Sigmoid colon (tissue), 6 donors: ENCODE measurements at regions not wholly inside any gene's neighbourhood (a gene's known extent, or its start where the extent isn't known, plus 50 kb on each side); places are given as distances from the start of the nearest gene placed in this dataset.
A peak's percentile ranks its signal among the peaks of the same experiment; 100 is the strongest.

ENCODE experiments used
- DNase-seq: peaks from one replicate; pipeline ENCODE4 v3.0.0-alpha.2; 2019
- H3K27ac ChIP-seq, 4 donors: fragments of 200-600 bp; sonication (generic); one replicate each; pipeline ENCODE4 v1.5.1; 2016 to 2019; ENCODE audit warnings: mild to moderate bottlenecking in 1 of 4
- H3K27me3 ChIP-seq, 3 donors: fragments of 200-600 bp; sonication (generic); one replicate each; pipeline ENCODE4 v1.5.1; 2019; ENCODE audit warnings: mild to moderate bottlenecking in 1 of 3
- H3K36me3 ChIP-seq, 4 donors: fragments of 200-600 bp; sonication (generic); one replicate each; pipeline ENCODE4 v1.5.1; 2016 to 2019
- H3K4me1 ChIP-seq, 4 donors: fragments of 200-600 bp; sonication (generic); one replicate each; pipeline ENCODE4 v1.5.1; 2017 to 2019
- H3K4me3 ChIP-seq, 4 donors: fragments of 200-600 bp; sonication (generic); one replicate each; pipeline ENCODE4 v1.5.1; 2017 to 2019; ENCODE audit warnings: mild to moderate bottlenecking in 2 of 4, moderate library complexity in 1 of 4
- H3K9me3 ChIP-seq, 4 donors: fragments of 200-600 bp in 3 of 4; sonication (generic) in 3 of 4; one replicate each; pipeline versions ENCODE4 v1.5.1 to v1.6.1; 2013 to 2019
- CTCF ChIP-seq, 4 experiments: fragments of 450-650 bp in 3 of 4; fragments of 200-600 bp in 1 of 4; IDR thresholded peaks; one replicate each; pipeline ENCODE4 v1.5.1; 2016 to 2019; ENCODE audit warnings: antibody characterized with exemption in 4 of 4, mild to moderate bottlenecking in 3 of 4, moderate library complexity in 2 of 4
- EP300 ChIP-seq, 4 donors: sonication (generic); formaldehyde crosslinking; IDR thresholded peaks; one replicate each; pipeline ENCODE4 v1.6.1; 2017; ENCODE audit warnings: antibody characterized with exemption in 4 of 4
- POLR2A ChIP-seq, 2 donors: fragments of 450-650 bp; IDR thresholded peaks; one replicate each; pipeline ENCODE4 v1.6.1; 2016; ENCODE audit warnings: antibody characterized with exemption in 2 of 2, mild to moderate bottlenecking in 2 of 2, moderate library complexity in 2 of 2
- POLR2AphosphoS5 ChIP-seq, 4 donors: sonication (generic); formaldehyde crosslinking; IDR thresholded peaks; one replicate each; pipeline ENCODE4 v1.6.1; 2017; ENCODE audit warnings: antibody characterized with exemption in 4 of 4
- WGBS, 2 donors: extraction: QIAGEN DNeasy Blood & Tissue Kit; methylation state at CpG; one replicate each; pipeline ENCODE4 v1.1.7; 2013; 5-methylcytosine and 5-hydroxymethylcytosine counted together
- intact Hi-C: fragments of 100-400 bp; cut with DNase I; formaldehyde crosslinking; loops from one replicate; pipeline ENCODE4 v1.15.1; 2023
- donor health status: healthy with polysubstance abuse.
- donor health status: healthy.

DNA sequence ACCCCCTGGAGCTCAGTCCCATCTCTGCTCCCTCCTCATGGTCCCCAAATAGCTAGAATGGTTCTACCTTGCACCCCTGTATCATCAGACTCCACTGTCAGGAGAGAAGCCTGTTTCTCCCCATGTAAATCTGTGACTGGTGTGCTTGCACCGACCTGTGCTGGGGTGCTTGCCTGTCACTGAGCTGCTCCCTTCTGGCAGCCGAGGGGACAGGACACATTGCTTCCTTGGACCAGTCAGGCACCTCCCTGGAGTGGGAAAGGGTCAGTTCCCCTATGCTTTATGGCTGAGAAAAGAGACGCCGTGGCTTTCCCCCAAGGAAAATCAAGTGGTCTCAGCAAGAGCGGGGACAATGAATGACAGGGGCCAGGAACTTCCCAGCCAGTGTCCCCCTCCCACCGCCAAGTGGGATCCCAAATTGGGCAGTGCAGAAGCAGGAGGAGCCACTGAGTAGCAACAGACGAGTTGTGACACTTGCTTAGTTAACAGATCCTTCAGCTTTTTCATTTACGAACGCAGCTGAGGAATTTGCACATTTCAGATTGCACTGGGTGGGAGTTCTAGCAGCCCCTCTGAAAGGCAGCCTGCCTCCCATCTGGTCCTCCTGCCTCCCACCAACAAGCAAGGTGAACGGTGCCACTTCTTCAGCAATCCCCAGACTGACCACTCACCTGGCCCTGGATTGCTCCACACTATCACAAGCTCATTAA is 156.4 kb downstream of the KATNIP start:
- intact Hi-C loops, result no loop called here
- no peaks in the 10 kb centered on the region for H3K27me3 ChIP-seq
- no peak for TF ChIP-seq CTCF (IDR thresholded peaks at IDR 0.05)
- no peak for TF ChIP-seq POLR2A (IDR thresholded peaks at IDR 0.05)
- no peak for TF ChIP-seq EP300 (IDR thresholded peaks at IDR 0.05)
- no peak for TF ChIP-seq POLR2AphosphoS5 (IDR thresholded peaks at IDR 0.05)
- no peak overlapping the region for H3K4me3 ChIP-seq
- no peak overlapping the region for H3K27ac ChIP-seq
- peak; percentile 25 for DNase-seq
- WGBS, 2 donors, result 88 to 90% methylated on average over 10 of the region's 10 CpGs
- no peaks in the 10 kb centered on the region for H3K4me1 ChIP-seq
- no peaks in the 10 kb centered on the region for H3K9me3 ChIP-seq
- peaks cover 0 to 42% (median 6%) of the 10 kb centered on the region in 4 donors for H3K36me3 ChIP-seq

DNA sequence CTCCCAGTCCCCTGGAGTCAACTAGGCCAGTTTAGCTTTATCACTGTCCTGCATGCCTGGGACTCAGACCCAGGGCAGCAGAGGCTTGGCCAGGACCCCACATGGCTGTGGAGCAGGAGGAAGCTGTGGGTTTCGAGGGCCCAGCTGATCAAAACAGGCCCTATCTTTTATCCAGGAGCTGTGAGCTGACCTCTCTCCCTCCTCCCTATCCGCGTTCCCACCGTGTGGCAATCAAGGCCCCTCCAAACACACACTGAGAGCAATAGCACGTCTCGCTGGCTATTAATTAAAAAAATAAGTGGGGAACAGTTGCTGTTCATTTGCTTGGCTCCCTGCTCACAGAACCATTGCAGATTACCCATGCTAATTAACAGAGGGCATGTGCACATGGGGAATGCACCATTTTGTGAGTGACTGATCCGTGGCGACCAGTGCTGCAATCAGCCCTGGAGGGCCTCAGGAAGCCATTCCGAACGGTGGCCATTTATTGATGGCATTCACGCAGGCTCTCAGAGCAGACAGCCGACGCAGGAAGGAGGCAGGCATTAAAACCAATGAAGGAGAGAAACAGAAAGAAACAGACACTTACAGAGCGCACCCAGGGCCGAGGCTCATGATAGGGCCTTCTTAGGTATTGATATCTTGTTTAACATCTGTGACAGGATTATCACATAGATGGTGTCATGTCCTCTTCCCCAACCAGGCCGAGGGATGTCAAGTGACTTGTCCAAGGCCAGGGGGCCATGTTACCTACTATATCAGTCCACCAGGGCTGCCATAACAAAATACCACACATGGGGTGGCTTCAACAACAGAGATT is 157.1 kb downstream of the KATNIP start:
- H3K4me3 ChIP-seq, result no peak overlapping the region
- WGBS, 2 donors, result 93 to 97% methylated on average over 16 of the region's 16 CpGs
- intact Hi-C loops, result no loop called here
- H3K27me3 ChIP-seq, result no peaks in the 10 kb centered on the region
- H3K9me3 ChIP-seq, result no peaks in the 10 kb centered on the region
- H3K27ac ChIP-seq, result no peak overlapping the region
- peak; percentile 33 for DNase-seq
- peaks cover 0 to 36% (median 6%) of the 10 kb centered on the region in 4 donors for H3K36me3 ChIP-seq
- H3K4me1 ChIP-seq, result no peaks in the 10 kb centered on the region
- no peak for TF ChIP-seq POLR2A (IDR thresholded peaks at IDR 0.05)

DNA sequence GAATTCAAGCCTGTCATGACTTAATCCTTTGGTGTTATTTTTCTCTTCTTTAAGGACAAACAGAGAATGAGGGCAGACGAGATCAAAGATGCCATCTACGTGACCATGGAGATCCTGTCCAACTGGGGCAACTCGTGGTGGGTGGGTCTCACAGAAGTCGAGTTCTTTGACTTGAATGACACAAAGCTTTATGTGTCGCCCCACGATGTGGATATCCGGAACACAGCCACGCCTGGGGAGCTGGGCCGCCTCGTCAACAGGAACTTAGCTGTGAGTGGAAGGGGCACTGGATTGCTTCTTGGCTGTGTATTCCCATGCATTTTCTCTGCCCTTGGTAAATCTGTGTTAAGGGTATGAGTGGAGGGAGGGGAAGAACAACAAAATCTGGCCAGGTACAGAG is 158.7 kb downstream of the KATNIP start:
- WGBS, 2 donors, result 90 to 95% methylated on average over 10 of the region's 10 CpGs
- peak; percentile 40 for DNase-seq
- H3K36me3 ChIP-seq, result peaks cover 0 to 36% (median 6%) of the 10 kb centered on the region in 4 donors

DNA sequence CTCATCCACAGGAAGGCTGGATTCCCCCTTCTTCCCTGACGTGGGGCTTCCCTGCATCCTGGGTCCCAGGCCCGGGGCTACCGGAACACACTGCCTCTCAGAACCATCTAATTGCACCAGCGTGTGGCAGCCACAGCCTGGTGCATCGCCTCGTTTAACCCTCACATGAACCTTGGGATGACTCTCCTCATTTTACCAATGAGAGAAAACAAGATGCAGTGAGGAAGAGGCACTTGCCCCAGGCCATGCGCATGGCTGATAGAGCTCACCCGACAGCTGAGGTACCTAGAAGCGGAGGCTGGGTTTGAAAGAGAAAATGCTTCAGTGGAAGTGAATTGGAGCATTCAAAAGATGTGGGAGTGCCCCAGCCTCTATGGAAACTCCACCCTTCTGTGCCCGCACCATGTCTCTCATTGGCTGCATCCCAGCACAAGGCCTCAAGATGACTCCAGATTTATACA is 162.3 kb downstream of the KATNIP start:
- intact Hi-C loops, result no loop called here
- H3K4me3 ChIP-seq, result no peak overlapping the region
- peak; percentile 45 for DNase-seq
- TF ChIP-seq POLR2A (IDR thresholded peaks at IDR 0.05) (no peak), CTCF (IDR thresholded peaks at IDR 0.05) (no peak), POLR2AphosphoS5 (IDR thresholded peaks at IDR 0.05) (no peak), EP300 (IDR thresholded peaks at IDR 0.05) (no peak)
- no peaks in the 10 kb centered on the region for H3K4me1 ChIP-seq
- H3K27ac ChIP-seq, result no peak overlapping the region
- H3K9me3 ChIP-seq, result no peaks in the 10 kb centered on the region
- 93 to 95% methylated on average over 10 of the region's 10 CpGs for WGBS, 2 donors
- H3K36me3 ChIP-seq, result peaks cover 0 to 34% (median 3%) of the 10 kb centered on the region in 4 donors
- H3K27me3 ChIP-seq, result no peaks in the 10 kb centered on the region

More for the DNA sequence above, 158.7 kb downstream of the KATNIP start:
- Histone ChIP-seq H3K4me3 (no peak overlapping the region), H3K27me3 (no peaks in the 10 kb centered on the region), H3K27ac (no peak overlapping the region), H3K4me1 (no peaks in the 10 kb centered on the region), H3K9me3 (no peaks in the 10 kb centered on the region)
- TF ChIP-seq POLR2AphosphoS5 (IDR thresholded peaks at IDR 0.05), result no peak
- TF ChIP-seq CTCF (IDR thresholded peaks at IDR 0.05), result no peak
- no peak for TF ChIP-seq EP300 (IDR thresholded peaks at IDR 0.05)
- no peak for TF ChIP-seq POLR2A (IDR thresholded peaks at IDR 0.05)
- intact Hi-C loops, result no loop called here

GRCh38 chr16:27717726-27718125 is 167.8 kb downstream of the KATNIP start:
- intact Hi-C loops, result no loop called here
- Histone ChIP-seq H3K4me1 (no peaks in the 10 kb centered on the region), H3K27ac (peak overlapping the region; percentile 46 to 68 (median 60)), H3K4me3 (no peak overlapping the region), H3K9me3 (no peaks in the 10 kb centered on the region), H3K27me3 (no peaks in the 10 kb centered on the region), H3K36me3 (peaks cover 0 to 14% (median 0%) of the 10 kb centered on the region in 4 donors)
- WGBS, 2 donors, result 93 to 96% methylated on average over 2 of the region's 2 CpGs
- DNase-seq, result peak; percentile 28
- no peak for TF ChIP-seq POLR2AphosphoS5 (IDR thresholded peaks at IDR 0.05)
- TF ChIP-seq CTCF (IDR thresholded peaks at IDR 0.05), result no peak
- TF ChIP-seq POLR2A (IDR thresholded peaks at IDR 0.05), result no peak
- no peak for TF ChIP-seq EP300 (IDR thresholded peaks at IDR 0.05)
